K562 (cell line): ENCODE measurements at regions not wholly inside any gene's neighbourhood (a gene's known extent, or its start where the extent isn't known, plus 50 kb on each side); places are given as distances from the start of the nearest gene placed in this dataset.

Experiments used
- ATAC-seq: fragments of 200-7000 bp; cut with Tn5 transposase; 3 replicates; pipeline ENCODE4 v1.9.1; 2020; ENCODE audit warnings: moderate library complexity
- BruUV-seq: library from RNA; stranded (reverse); fragments of 400-500 nt; replicated peaks from 2 replicates; lab custom pipeline; 2021; lab: Mats Ljungman, UMichigan
- CTCF ChIA-PET: fragments of 300-600 bp; formaldehyde crosslinking; extraction: SDS; loops from one replicate; lab custom pipeline; 2021; ENCODE audit warnings: low intra/inter-chr PET ratio; lab: Yijun Ruan, JAX
- POLR2A ChIA-PET: fragments of 300-600, 350-650 bp; sonication (Branson Sonifier 250); formaldehyde crosslinking; extraction: SDS; loops from one replicate; lab custom pipeline; 2021; ENCODE audit warnings: antibody characterized with exemption, inconsistent platforms; lab: Yijun Ruan, JAX
- DNase-seq, 4 experiments: peaks; one replicate each; pipeline versions ENCODE4 v3.0.0 to v3.0.0-alpha.2; 2011 to 2018; ENCODE audit warnings: low spot score in 3 of 4, mixed read lengths in 3 of 4; ENCODE audit errors: extremely low read depth in 1 of 4
- FAIRE-seq: peaks from 2 replicates; lab custom pipeline; 2011; peaks lifted over from hg19 to GRCh38; lab: Jason Lieb, UNC
- H2AFZ ChIP-seq: 2 replicates; pipeline ENCODE4 v1.6.0; 2011; ENCODE audit warnings: low read depth, low read length, control low read depth, inconsistent platforms
- H3K27ac ChIP-seq: fragments of 200-600 bp; 3 replicates; pipeline ENCODE4 v1.8.0; 2011; ENCODE audit warnings: low read depth, mild to moderate bottlenecking, control low read depth, inconsistent platforms, low read length, moderate library complexity, mixed read lengths; ENCODE audit errors: extremely low read depth
- H3K27me3 ChIP-seq, 2 experiments: fragments of 300-600 bp in 1 of 2; 2 replicates in 1 of 2; 3 replicates in 1 of 2; pipeline versions ENCODE4 v1.6.0 to v1.8.0; 2011; ENCODE audit warnings: inconsistent platforms in 2 of 2, low read length in 2 of 2, mild to moderate bottlenecking in 1 of 2, mixed read lengths in 1 of 2, moderate library complexity in 1 of 2; ENCODE audit not compliant: control insufficient read depth in 2 of 2, insufficient read depth in 2 of 2
- H3K36me3 ChIP-seq: fragments of 300-600 bp; 3 replicates; pipeline ENCODE4 v1.8.0; 2011; ENCODE audit warnings: mild to moderate bottlenecking, low read length, inconsistent platforms; ENCODE audit not compliant: control insufficient read depth, insufficient read depth
- H3K4me1 ChIP-seq, 2 experiments: fragments of 200-600 bp in 1 of 2; replicated peaks in 1 of 2; 2 replicates in 1 of 2; 3 replicates in 1 of 2; pipeline versions ENCODE4 v1.5.1 to v1.8.0; 2011; ENCODE audit warnings: inconsistent platforms in 2 of 2, low read length in 2 of 2, mild to moderate bottlenecking in 1 of 2, mixed read lengths in 1 of 2, moderate library complexity in 1 of 2; ENCODE audit not compliant: control insufficient read depth in 2 of 2, insufficient read depth in 2 of 2
- H3K4me2 ChIP-seq: 2 replicates; pipeline ENCODE4 v1.6.1; 2011; ENCODE audit warnings: low read length, control low read depth, inconsistent platforms, mixed read lengths; ENCODE audit not compliant: insufficient read depth
- H3K4me3 ChIP-seq: fragments of 200-600 bp; sonication (generic), shearing (Covaris generic); 2 replicates; pipeline ENCODE4 v1.5.1; 2016; ENCODE audit warnings: control low read depth, inconsistent platforms
- H3K79me2 ChIP-seq: fragments of 200-600 bp; 3 replicates; pipeline ENCODE4 v1.8.0; 2011; ENCODE audit warnings: low read length, inconsistent platforms; ENCODE audit not compliant: control insufficient read depth, insufficient read depth
- H3K9ac ChIP-seq, 2 experiments: 2 replicates each; pipeline versions ENCODE4 v1.6.0 to v1.6.1; 2011; ENCODE audit warnings: low read depth in 2 of 2, low read length in 2 of 2, control low read depth in 1 of 2, inconsistent platforms in 1 of 2, mild to moderate bottlenecking in 1 of 2, mixed read lengths in 1 of 2; ENCODE audit not compliant: insufficient read depth in 1 of 2
- H3K9me1 ChIP-seq: one replicate; pipeline ENCODE4 v1.6.0; 2011; ENCODE audit warnings: inconsistent platforms, mild to moderate bottlenecking, low read length, moderate library complexity; ENCODE audit not compliant: control insufficient read depth, insufficient read depth
- H3K9me3 ChIP-seq: replicated peaks from 2 replicates; pipeline ENCODE4 v1.5.1; 2011; ENCODE audit warnings: low read depth, low read length, inconsistent platforms; ENCODE audit not compliant: control insufficient read depth, insufficient read depth
- H4K20me1 ChIP-seq: replicated peaks from 2 replicates; pipeline ENCODE4 v1.6.1; 2011; ENCODE audit warnings: low read length, inconsistent platforms, mixed read lengths; ENCODE audit not compliant: control insufficient read depth, insufficient read depth
- DLX4 ChIP-seq: fragments of 250-450 bp; sonication (Bioruptor Pico); IDR thresholded peaks from 2 replicates; pipeline ENCODE4 v1.6.1; 2021; ENCODE audit warnings: mild to moderate bottlenecking
- DMBX1 ChIP-seq: fragments of 250-450 bp; sonication (Bioruptor Pico); IDR thresholded peaks from 2 replicates; pipeline ENCODE4 v1.8.0; 2022; ENCODE audit warnings: inconsistent platforms, mild to moderate bottlenecking, moderate library complexity, borderline replicate concordance
- JUND ChIP-seq, 2 experiments: IDR thresholded peaks; 2 replicates in 1 of 2; 3 replicates in 1 of 2; pipeline ENCODE4 v1.6.1; 2011; ENCODE audit warnings: borderline replicate concordance in 2 of 2, low read depth in 2 of 2, low read length in 2 of 2, improper control_type of control experiment in 1 of 2, missing biosample characterization in 1 of 2, missing genetic modification characterization in 1 of 2, missing genetic modification reagents in 1 of 2
- KAT2B ChIP-seq: IDR thresholded peaks from one replicate; pipeline ENCODE4 v1.6.1; 2012; ENCODE audit warnings: low read depth, mild to moderate bottlenecking, control low read depth, inconsistent platforms, low read length, moderate library complexity
- NCOR1 ChIP-seq: fragments of 450-650 bp; IDR thresholded peaks from 2 replicates; pipeline ENCODE4 v1.6.1; 2016; ENCODE audit warnings: mild to moderate bottlenecking, moderate library complexity
- NFE2 ChIP-seq: IDR thresholded peaks from 2 replicates; pipeline ENCODE4 v1.6.1; 2014; ENCODE audit warnings: antibody characterized with exemption, low read depth
- SRSF3 ChIP-seq: fragments of 200-400 bp; formaldehyde crosslinking; IDR thresholded peaks from 2 replicates; pipeline ENCODE4 v1.6.1; 2016; ENCODE audit warnings: mild to moderate bottlenecking, low read length, moderate library complexity; ENCODE audit not compliant: insufficient read depth
- TCF3 ChIP-seq: sonication (generic); formaldehyde crosslinking; IDR thresholded peaks from 2 replicates; pipeline ENCODE4 v1.4.0; 2020; ENCODE audit warnings: mild to moderate bottlenecking, missing genetic modification reagents
- TFAP4 ChIP-seq: sonication (generic); formaldehyde crosslinking; IDR thresholded peaks from 2 replicates; pipeline ENCODE4 v1.8.0; 2022; ENCODE audit warnings: missing genetic modification reagents, mild to moderate bottlenecking, moderate library complexity, borderline replicate concordance
- U2AF1 ChIP-seq: fragments of 200-400 bp; formaldehyde crosslinking; optimal IDR thresholded peaks from 2 replicates; pipeline ENCODE3; 2017; ENCODE audit warnings: mild to moderate bottlenecking, low read depth, low read length, moderate library complexity
- ZKSCAN8 ChIP-seq: fragments of 200-800 bp; sonication (Bioruptor generic); IDR thresholded peaks from 2 replicates; pipeline ENCODE4 v1.6.1; 2016; ENCODE audit warnings: missing genetic modification characterization, missing compliant biosample characterization
- ZNF140 ChIP-seq: fragments of 250-450 bp; sonication (Bioruptor Pico); IDR thresholded peaks from 2 replicates; pipeline ENCODE4 v1.8.0; 2021; ENCODE audit warnings: moderate library complexity, mild to moderate bottlenecking, inconsistent platforms
- ZNF263 ChIP-seq: sonication (generic); formaldehyde crosslinking; IDR thresholded peaks from 2 replicates; pipeline ENCODE4 v1.8.0; 2022; ENCODE audit warnings: mild to moderate bottlenecking, missing genetic modification reagents, borderline replicate concordance
- ZNF277 ChIP-seq: fragments of 250-450 bp; sonication (Bioruptor Pico); IDR thresholded peaks from 2 replicates; pipeline ENCODE4 v1.8.0; 2022; ENCODE audit warnings: inconsistent platforms, mild to moderate bottlenecking, moderate library complexity, borderline replicate concordance
- ZNF695 ChIP-seq: fragments of 450-650 bp; formaldehyde crosslinking; IDR thresholded peaks from 2 replicates; pipeline ENCODE4 v1.4.0; 2020; ENCODE audit warnings: mild to moderate bottlenecking, moderate library complexity
- WGBS: fragments of 100-300 bp; shearing (Covaris generic); methylation state at CpG from one replicate; pipeline ENCODE4 v1.1.6; 2016; ENCODE audit warnings: low coverage, mixed read lengths; ENCODE audit not compliant: insufficient coverage; ENCODE audit errors: missing lambda C conversion rate; 5-methylcytosine and 5-hydroxymethylcytosine counted together
- in situ Hi-C: fragments of 300-500 bp; cut with MboI; formaldehyde crosslinking; loops from 4 replicates; pipeline ENCODE4 v1.15.0; 2018; ENCODE audit warnings: inconsistent platforms, mixed read lengths
- intact Hi-C: fragments of 100-400 bp; cut with micrococcal nuclease; formaldehyde crosslinking; loops from 2 replicates; pipeline ENCODE4 v1.14.2; 2022

- Histone ChIP-seq H3K9me1 (no peaks in the 10 kb centered on the region), H3K4me1 (no peaks in the 10 kb centered on the region), H4K20me1 (no peaks in the 10 kb centered on the region), H3K27ac (no peak overlapping the region), H3K27me3 (no peaks in the 10 kb centered on the region), H3K9me3 (no peaks in the 10 kb centered on the region; the same call in 1 of the 2 replicates), H2AFZ (no peak overlapping the region), H3K9ac (no peak overlapping the region), H3K4me2 (no peak overlapping the region), H3K79me2 (no peaks in the 10 kb centered on the region), H3K36me3 (no peaks in the 10 kb centered on the region), H3K4me3 (no peak overlapping the region)
- WGBS = 6% methylated on average over 1 of the region's 1 CpG
- no TSS peak for BruUV-seq
- TF ChIP-seq DLX4 (CRISPR knock-in tag) (no peak), ZNF277 (no peak), ZNF140 (no peak)
- CTCF ChIA-PET = no interaction called here
- POLR2A ChIA-PET = no interaction called here
- DNase-seq (no peak), FAIRE-seq (no peak), ATAC-seq (no peak)
- in situ Hi-C loops = no loop called here
- intact Hi-C loops = no loop called here
These were observed 1231.3 kb upstream of the CDH18 start for GRCh38 chr5:21219251-21219650.

GRCh38 chr5:21212026-21212425, 1224.0 kb upstream of the CDH18 start:
- Histone ChIP-seq H4K20me1 (no peaks in the 10 kb centered on the region), H3K27ac (no peak overlapping the region), H3K4me2 (no peak overlapping the region), H3K36me3 (no peaks in the 10 kb centered on the region), H3K9me1 (no peaks in the 10 kb centered on the region), H3K4me3 (no peak overlapping the region), H3K9me3 (no peaks in the 10 kb centered on the region), H2AFZ (no peak overlapping the region), H3K79me2 (no peaks in the 10 kb centered on the region), H3K27me3 (no peaks in the 10 kb centered on the region), H3K4me1 (no peaks in the 10 kb centered on the region), H3K9ac (no peak overlapping the region)
- no peak for ATAC-seq
- in situ Hi-C loops = no loop called here
- no peak for FAIRE-seq
- WGBS = 8% methylated on average over 1 of the region's 1 CpG
- ChIA-PET POLR2A (no interaction called here), CTCF (no interaction called here)
- DNase-seq = no peak
- intact Hi-C loops = no loop called here
- BruUV-seq = no TSS peak
- TF ChIP-seq JUND (IDR thresholded peaks at IDR 0.05; ENCODE audit: borderline replicate concordance, low read depth, low read length) (no peak), JUND (tag; IDR thresholded peaks at IDR 0.05; ENCODE audit: borderline replicate concordance, low read depth, low read length) (no peak), ZKSCAN8 (CRISPR knock-in tag) (no peak), NCOR1 (no peak), TFAP4 (CRISPR knock-in tag) (no peak), ZNF263 (CRISPR knock-in tag) (no peak), ZNF695 (CRISPR knock-in tag) (no peak), NFE2 (no peak), KAT2B (no peak), DMBX1 (no peak), TCF3 (no peak), U2AF1 (no peak), SRSF3 (no peak)
